SIG-M5 (cell line): ENCODE measurements at regions not wholly inside any gene's neighbourhood (a gene's known extent, or its start where the extent isn't known, plus 50 kb on each side); places are given as distances from the start of the nearest gene placed in this dataset.

Experiments used
- DNase-seq: peaks from one replicate; lab custom pipeline; 2025; lab: John Stamatoyannopoulos, UW

- DNase-seq = no peak
Observed at GRCh38 chr10:21326594-21327288, 198.7 kb downstream of the SKIDA1 start.

DNA sequence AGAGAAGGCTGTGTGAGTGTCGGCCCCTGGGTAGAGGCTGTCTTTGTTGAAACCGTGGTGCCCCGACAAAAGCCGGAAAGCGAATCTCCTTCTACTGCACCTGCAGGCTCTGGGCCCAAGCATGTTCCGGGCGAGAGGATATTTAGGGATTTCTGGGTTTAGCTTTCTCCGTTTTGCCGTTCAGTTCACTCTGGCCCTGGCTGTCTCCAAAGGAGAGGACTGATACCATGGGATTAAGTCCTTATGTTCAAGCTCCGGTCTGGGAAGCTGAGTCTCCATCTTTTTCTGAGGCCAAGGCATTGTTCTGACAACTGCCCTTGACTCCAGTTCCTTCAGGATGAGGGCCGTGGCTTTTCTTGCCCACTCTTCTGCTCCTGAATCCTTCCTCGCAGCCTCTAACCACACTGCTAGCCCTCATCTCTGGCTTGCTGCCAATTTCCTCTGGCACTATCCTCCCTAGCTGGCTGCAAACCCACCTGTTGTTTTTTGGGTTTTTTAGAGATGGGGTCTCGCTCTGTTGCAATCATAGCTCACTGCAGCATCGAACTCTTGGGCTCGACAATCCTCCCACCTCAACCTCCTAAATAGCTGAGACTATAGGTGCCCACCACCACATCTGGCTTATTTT, 206.8 kb downstream of the SKIDA1 start:
- no peak for DNase-seq

GRCh38 chr10:21317902-21318301, 207.6 kb downstream of the SKIDA1 start:
- DNase-seq = no peak

- DNase-seq = no peak
Observed at GRCh38 chr10:21315645-21316220, 209.7 kb downstream of the SKIDA1 start.

GRCh38 chr10:21314906-21315644, 210.4 kb downstream of the SKIDA1 start:
- DNase-seq = no peak

DNA sequence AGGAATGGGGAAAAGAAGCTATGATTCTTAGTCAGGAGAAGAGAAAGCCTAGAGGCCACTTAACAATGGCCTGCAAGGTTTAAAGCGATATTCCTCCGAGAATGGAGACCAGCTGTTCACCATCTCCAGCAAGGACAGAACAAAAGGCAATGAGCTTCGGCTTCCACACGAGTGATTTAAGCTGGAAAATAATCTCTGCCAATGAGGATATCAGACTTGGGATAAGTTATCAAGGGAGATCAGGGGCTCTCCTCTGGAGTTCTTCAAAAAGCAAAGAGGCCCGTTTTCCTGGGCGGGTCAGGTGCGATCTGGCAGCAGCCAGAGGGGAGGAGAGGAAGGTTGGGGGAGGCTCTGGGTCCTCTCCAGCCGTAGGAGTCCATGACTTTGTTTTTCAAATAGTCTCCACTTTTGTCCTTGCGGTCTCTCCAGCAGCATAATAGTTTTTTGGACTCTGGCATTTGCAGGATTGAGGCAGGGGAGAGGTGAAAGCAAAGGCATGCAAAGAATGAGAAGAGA, 211.3 kb downstream of the SKIDA1 start:
- no peak for DNase-seq

DNA sequence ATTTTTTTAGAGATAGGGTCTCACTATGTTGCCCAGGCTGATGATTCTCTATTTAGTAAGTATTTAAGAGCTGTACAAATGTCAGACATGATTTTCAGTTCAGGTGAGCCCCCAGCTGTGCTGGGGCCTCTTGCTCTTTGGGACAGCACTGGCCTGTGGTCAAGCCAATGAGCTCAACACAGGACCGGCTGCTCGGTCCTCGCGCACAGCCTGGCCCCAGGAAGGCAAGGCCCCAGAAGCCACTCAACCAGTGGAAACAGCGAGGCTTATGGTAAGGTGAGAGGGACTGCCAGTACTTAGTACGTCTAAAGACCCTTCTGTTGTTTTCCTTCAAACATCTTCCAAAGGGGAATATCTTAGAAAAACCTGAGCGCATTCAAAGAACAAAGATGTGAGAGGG, 211.8 kb downstream of the SKIDA1 start:
- DNase-seq = no peak

DNA sequence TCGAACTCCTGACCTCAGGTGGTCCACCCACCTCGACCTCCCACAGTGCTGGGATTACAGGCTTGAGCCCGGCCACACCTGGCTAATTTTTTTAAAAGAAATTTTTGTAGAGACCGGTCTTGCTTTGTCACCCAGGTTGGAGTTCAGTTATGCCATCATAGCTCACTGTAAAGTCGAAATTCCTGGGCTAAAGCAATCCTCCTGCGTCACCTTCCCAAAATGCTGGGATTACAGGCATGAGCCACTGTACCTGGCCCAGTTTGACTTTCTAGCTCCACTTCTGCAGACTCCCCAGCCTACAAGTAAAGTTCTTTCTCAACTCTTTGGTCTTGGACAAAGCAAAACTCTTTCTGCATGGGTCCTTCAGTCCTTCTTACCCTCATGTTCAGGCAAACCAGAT, 214.1 kb downstream of the SKIDA1 start:
- DNase-seq = no peak

- DNase-seq = no peak
Observed at GRCh38 chr10:21309427-21309826, 216.1 kb downstream of the SKIDA1 start.

DNA sequence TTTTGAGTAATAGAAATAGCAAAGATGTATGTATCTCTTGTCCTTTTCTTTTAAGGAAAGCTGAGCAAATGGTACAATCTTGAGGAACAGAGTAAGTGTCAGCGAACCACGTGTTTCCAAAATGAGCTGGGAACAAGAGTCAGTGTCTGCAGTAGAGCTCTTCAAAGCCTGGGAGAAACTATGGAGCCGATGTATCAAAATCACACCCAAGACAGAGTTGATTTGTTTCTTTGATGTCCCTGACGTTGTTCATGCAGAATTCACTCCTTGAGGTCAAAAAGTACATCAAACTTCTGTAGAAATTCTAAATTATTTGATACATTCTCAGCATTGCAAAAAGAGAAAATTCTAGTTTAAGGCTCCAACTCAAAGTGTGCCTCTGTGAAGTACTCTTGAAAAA, 216.5 kb downstream of the SKIDA1 start:
- no peak for DNase-seq

DNA sequence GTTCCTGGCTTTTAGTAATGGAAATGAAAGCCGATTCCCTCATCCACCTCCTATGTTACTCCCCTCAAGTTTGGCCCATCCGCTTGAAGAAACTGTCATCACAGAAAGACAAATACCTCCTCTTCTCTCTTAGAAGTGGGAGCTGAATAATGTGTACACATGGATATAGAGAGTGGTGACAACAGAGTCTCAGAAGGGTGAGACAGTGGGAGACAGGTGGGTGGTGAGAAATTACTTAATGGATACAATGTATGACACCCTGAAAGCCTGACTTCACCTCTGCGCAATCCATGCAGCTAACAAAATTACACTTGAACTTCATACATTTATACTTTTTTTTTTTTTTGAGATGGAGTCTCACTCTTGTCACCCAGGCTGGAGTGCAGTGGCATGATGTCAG, 217.5 kb downstream of the SKIDA1 start:
- no peak for DNase-seq

GRCh38 chr10:21304608-21305007, 220.9 kb downstream of the SKIDA1 start:
- DNase-seq = no peak

GRCh38 chr10:21304198-21304597, 221.3 kb downstream of the SKIDA1 start:
- DNase-seq = no peak

DNA sequence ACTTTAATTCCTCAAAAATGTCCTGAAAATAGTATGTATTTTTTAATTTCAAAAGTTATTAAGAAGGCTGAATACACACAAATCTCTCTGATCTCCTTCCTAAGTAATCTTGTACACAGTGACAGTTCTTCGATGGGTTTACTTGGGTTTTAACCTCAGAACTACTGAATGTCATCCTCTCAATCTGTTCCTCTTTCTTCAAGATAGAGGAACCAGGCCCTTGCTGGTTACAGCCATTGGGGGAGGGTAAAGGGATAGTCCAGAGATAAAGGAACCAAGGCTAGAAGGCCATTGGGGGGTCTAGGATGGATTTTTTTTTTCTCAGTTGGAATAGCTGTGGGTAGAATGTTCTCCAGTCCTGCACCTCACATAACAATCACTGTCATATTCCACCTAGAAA, 224.9 kb downstream of the SKIDA1 start:
- DNase-seq = no peak

GRCh38 chr10:21299330-21299729, 226.2 kb downstream of the SKIDA1 start:
- no peak for DNase-seq

DNA sequence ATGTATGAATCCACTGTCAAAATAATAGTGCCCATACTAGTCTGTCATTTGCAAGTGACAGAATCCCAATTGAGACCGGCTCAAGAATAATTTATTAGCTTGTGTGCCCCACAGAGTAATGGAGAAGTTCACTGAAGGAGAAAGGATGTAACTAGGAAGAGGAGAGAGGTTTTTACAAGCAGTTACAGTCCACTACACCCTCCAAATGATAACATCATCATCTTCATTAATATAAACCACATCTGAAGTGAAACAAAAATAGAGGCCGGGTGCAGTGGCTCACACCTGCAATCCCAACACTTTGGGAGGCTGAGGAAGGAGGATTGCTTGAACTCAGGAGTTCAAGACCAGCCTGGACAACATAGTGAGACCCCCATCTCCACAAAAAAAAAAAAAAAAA, 226.8 kb downstream of the SKIDA1 start:
- DNase-seq = no peak

DNA sequence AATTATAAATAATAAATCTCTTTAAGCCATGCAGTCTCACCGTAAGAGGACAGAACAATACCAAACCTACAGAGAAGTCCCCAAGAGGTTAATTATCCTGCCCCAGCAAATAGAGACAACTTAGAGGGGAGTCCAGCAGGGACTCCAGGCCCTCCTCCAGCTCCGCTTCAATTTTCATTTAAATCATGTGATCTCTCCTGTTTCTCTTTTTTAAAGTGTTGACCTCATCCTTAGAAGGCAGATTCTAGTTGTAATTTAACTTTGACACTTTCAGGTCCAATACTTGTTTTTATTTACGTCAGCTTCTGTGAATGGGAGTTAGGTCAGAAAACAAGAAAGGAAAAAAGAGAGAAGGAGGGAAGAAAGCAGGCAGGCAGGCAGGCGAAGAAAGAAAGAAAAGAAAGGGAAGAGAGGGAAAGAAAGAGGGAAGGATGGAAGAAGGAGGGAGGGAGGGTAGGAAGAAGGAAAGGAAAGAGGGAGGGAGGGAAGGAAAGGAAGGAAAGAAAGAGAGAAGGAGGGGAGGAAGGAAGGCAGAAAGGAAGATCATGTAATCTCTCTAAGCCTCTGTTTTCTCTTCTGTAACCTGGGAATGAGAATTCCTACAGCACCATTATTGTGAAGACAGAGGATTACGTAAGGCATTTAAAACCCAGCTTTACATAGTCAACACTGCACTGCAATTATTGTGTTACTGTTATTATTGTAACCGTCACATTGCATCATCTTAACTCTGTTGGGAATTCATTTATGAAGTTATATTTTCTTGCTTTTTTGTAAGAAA, 227.7 kb downstream of the SKIDA1 start:
- no peak for DNase-seq

GRCh38 chr10:21296575-21297355, 228.7 kb downstream of the SKIDA1 start:
- DNase-seq = no peak

DNA sequence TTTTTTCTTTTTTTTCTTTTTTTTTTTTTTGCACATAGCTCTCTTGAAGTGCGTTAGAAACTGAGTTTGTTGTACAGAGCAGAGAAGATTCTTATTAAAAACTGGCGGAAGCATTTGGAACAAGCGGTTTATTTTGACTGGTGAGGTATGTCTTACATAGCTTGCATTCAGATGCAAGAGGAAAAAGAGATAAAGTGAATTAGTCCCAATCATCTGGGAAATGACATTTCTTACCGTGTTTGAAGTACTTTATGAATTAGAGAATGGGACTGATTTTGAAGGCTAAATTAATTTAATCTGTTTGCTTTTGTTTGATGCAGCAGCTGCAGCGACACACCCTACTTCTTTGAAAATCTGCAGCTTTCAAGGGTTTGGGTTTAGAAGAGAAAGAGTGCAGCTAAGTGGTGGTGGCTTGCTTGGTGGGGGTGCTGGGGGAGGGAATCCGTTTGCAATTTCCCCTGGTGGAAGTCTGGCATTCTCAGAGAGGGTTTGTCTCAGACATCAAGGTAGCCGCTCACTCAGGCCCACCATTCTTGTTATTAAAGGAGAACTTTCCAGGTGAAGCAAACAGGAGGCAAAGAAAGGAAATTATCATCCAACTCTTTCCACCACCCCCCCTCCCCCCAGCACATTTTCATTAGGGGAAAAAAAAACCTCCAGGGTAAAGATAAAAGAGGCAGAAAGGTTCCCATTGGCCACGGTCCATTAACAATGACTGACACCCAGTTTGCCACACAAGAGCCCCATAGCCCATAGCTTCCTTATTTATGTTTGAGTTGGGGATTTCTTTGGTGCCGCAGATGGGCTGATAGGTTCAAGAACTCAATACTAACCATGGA, 231.7 kb downstream of the SKIDA1 start:
- no peak for DNase-seq
